Lower leg skin (tissue), 3 donors: ENCODE measurements at regions not wholly inside any gene's neighbourhood (a gene's known extent, or its start where the extent isn't known, plus 50 kb on each side); places are given as distances from the start of the nearest gene placed in this dataset.

Source experiments
- CTCF ChIP-seq, 3 donors: fragments of 450-650 bp; IDR thresholded peaks; one replicate each; pipeline ENCODE4 v1.5.1; 2016; ENCODE audit warnings: antibody characterized with exemption in 3 of 3, mild to moderate bottlenecking in 3 of 3, moderate library complexity in 2 of 3
- POLR2A ChIP-seq, 2 donors: fragments of 450-650 bp; IDR thresholded peaks; one replicate each; pipeline ENCODE4 v1.6.1; 2016 to 2017; ENCODE audit warnings: antibody characterized with exemption in 2 of 2, mild to moderate bottlenecking in 1 of 2, moderate library complexity in 1 of 2

DNA sequence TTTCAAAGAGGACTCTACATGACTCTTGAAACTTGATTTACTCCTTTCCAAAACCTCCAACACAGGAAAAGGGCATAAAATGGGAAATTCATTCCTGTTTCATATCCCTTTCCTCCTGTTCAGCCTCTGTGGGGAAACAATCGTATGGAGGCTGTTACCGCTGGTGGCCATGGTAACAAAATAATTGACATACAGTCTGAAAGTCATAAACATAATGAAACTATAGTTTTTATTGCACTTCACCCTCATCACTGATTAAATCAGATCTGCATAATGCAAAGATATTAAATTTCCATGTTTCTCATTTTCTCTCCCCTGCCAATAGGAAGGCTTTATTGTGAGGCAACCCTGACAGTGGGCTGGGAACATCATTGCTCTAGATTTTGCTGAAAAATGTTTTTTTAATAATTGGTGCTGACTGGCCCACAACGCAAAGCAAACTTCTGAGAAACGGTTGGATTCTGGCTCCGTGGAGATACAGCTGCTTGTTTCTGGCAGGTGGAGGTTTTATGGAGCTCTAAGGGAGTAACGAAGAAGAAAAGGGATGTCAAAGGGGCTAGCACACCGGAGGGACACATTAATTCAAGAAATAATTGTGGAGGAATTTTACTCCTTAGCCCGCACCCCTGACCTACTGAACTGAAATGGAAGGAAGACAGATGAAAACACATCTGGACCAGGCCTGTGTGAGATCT lies 154.2 kb upstream of the SHISA6 start:
- TF ChIP-seq POLR2A (IDR thresholded peaks at IDR 0.05) (no peak), CTCF (IDR thresholded peaks at IDR 0.05) (no peak)
